HepG2 (cell line): ENCODE measurements at regions not wholly inside any gene's neighbourhood (a gene's known extent, or its start where the extent isn't known, plus 50 kb on each side); places are given as distances from the start of the nearest gene placed in this dataset.

Experiments
- POLR2A ChIP-seq, 2 experiments: IDR thresholded peaks; 2 replicates each; pipeline ENCODE4 v1.6.1; 2011; ENCODE audit warnings: low read depth in 2 of 2, low read length in 2 of 2, mild to moderate bottlenecking in 1 of 2, moderate library complexity in 1 of 2; ENCODE audit not compliant: insufficient read depth in 1 of 2
- TF ChIP-seq, protein P1 (sequence below): sonication (generic); formaldehyde crosslinking; IDR thresholded peaks from 2 replicates; pipeline ENCODE4 v1.5.0; 2020; ENCODE audit warnings: missing genetic modification reagents, mild to moderate bottlenecking, borderline replicate concordance
- TF ChIP-seq, protein P2 (sequence below): sonication (generic); formaldehyde crosslinking; IDR thresholded peaks from 2 replicates; pipeline ENCODE4 v1.8.1; 2022; ENCODE audit warnings: low read depth, mild to moderate bottlenecking, missing genetic modification reagents

DNA sequence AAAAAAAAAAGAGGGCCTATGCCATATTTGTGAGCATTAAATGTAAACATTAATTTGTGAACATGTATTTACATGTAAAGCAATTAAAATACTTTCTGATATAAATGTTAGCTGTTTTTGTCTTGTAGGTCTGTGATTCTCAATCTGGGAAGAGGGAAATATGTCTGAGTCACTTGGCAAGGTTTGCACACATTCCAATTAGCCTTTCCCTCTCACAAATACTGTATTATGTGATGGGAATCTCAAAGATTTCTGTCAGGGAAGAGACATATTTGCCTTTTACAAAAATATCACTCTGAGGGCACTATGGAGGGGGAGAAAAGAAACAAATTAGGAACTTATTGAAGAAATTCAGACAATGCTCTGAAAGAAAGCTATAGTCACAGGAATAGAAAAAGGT lies 483.6 kb downstream of the GBE1 start:
- TF ChIP-seq, protein P1, sequence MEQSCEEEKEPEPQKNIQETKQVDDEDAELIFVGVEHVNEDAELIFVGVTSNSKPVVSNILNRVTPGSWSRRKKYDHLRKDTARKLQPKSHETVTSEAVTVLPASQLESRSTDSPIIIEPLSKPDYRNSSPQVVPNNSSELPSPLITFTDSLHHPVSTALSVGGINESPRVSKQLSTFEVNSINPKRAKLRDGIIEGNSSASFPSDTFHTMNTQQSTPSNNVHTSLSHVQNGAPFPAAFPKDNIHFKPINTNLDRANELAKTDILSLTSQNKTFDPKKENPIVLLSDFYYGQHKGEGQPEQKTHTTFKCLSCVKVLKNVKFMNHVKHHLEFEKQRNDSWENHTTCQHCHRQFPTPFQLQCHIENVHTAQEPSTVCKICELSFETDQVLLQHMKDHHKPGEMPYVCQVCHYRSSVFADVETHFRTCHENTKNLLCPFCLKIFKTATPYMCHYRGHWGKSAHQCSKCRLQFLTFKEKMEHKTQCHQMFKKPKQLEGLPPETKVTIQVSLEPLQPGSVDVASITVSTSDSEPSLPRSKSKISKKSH (CRISPR knock-in tag): no peak
- no peak for TF ChIP-seq POLR2A (IDR thresholded peaks at IDR 0.05; ENCODE audit: insufficient read depth in 1 of 2, low read depth in 2 of 2, low read length in 2 of 2)
- TF ChIP-seq, protein P2, sequence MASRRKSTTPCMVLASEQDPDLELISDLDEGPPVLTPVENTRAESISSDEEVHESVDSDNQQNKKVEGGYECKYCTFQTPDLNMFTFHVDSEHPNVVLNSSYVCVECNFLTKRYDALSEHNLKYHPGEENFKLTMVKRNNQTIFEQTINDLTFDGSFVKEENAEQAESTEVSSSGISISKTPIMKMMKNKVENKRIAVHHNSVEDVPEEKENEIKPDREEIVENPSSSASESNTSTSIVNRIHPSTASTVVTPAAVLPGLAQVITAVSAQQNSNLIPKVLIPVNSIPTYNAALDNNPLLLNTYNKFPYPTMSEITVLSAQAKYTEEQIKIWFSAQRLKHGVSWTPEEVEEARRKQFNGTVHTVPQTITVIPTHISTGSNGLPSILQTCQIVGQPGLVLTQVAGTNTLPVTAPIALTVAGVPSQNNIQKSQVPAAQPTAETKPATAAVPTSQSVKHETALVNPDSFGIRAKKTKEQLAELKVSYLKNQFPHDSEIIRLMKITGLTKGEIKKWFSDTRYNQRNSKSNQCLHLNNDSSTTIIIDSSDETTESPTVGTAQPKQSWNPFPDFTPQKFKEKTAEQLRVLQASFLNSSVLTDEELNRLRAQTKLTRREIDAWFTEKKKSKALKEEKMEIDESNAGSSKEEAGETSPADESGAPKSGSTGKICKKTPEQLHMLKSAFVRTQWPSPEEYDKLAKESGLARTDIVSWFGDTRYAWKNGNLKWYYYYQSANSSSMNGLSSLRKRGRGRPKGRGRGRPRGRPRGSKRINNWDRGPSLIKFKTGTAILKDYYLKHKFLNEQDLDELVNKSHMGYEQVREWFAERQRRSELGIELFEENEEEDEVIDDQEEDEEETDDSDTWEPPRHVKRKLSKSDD (CRISPR knock-in tag): no peak
